IPS-18a (cell line): ENCODE measurements at regions not wholly inside any gene's neighbourhood (a gene's known extent, or its start where the extent isn't known, plus 50 kb on each side); places are given as distances from the start of the nearest gene placed in this dataset.

ENCODE experiments used
- H3K27ac ChIP-seq: one replicate; pipeline ENCODE4 v1.5.1; 2013; ENCODE audit warnings: low read length
- H3K27me3 ChIP-seq: one replicate; pipeline ENCODE4 v1.6.1; 2013; ENCODE audit warnings: mild to moderate bottlenecking, low read length; ENCODE audit not compliant: control insufficient read depth, insufficient read depth
- H3K36me3 ChIP-seq: one replicate; pipeline ENCODE4 v1.6.1; 2013; ENCODE audit warnings: low read depth, low read length; ENCODE audit not compliant: control insufficient read depth
- H3K4me1 ChIP-seq: one replicate; pipeline ENCODE4 v1.6.1; 2013; ENCODE audit warnings: low read depth, low read length; ENCODE audit not compliant: control insufficient read depth
- H3K4me3 ChIP-seq: one replicate; pipeline ENCODE4 v1.5.1; 2013; ENCODE audit warnings: low read length
- H3K9ac ChIP-seq: one replicate; pipeline ENCODE4 v1.6.1; 2013; ENCODE audit warnings: mild to moderate bottlenecking, low read length, moderate library complexity
- H3K9me3 ChIP-seq: one replicate; pipeline ENCODE4 v1.6.1; 2013; ENCODE audit warnings: low read depth, low read length; ENCODE audit not compliant: control insufficient read depth

GRCh38 chr12:28930704-28931103 is 218.4 kb upstream of the FAR2 start:
- no peaks in the 10 kb centered on the region for H3K27me3 ChIP-seq
- H3K9ac ChIP-seq: no peak overlapping the region
- no peak overlapping the region for H3K4me3 ChIP-seq
- H3K36me3 ChIP-seq: no peaks in the 10 kb centered on the region
- no peaks in the 10 kb centered on the region for H3K4me1 ChIP-seq
- no peaks in the 10 kb centered on the region for H3K9me3 ChIP-seq
- no peak overlapping the region for H3K27ac ChIP-seq

DNA sequence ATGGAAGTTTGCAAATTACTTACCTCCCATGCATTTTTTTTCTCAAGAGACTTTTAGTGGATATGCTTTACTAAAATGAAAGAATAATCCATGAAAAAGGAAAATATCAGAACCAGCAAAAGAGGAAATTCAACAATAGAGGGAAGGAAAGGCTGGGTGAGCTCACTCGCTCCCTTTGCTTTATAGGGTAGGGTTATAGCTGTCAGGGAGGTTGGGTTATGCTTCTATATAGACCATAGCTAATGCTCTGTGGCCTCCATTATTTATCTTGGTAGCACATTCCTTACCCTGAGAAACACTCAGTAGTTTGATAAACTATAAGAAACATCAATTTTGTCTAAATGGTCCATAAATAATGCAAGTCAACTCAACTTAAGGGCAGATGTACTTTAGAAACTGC is 215.9 kb upstream of the FAR2 start:
- Histone ChIP-seq H3K9me3 (no peaks in the 10 kb centered on the region), H3K36me3 (no peaks in the 10 kb centered on the region), H3K27ac (no peak overlapping the region), H3K4me1 (no peaks in the 10 kb centered on the region), H3K9ac (no peak overlapping the region), H3K27me3 (no peaks in the 10 kb centered on the region), H3K4me3 (no peak overlapping the region)

- Histone ChIP-seq H3K9ac (no peak overlapping the region), H3K9me3 (no peaks in the 10 kb centered on the region), H3K27me3 (no peaks in the 10 kb centered on the region), H3K4me3 (no peak overlapping the region), H3K36me3 (no peaks in the 10 kb centered on the region), H3K4me1 (no peaks in the 10 kb centered on the region), H3K27ac (no peak overlapping the region)
Observed at GRCh38 chr12:28933864-28934527, 215.1 kb upstream of the FAR2 start.

DNA sequence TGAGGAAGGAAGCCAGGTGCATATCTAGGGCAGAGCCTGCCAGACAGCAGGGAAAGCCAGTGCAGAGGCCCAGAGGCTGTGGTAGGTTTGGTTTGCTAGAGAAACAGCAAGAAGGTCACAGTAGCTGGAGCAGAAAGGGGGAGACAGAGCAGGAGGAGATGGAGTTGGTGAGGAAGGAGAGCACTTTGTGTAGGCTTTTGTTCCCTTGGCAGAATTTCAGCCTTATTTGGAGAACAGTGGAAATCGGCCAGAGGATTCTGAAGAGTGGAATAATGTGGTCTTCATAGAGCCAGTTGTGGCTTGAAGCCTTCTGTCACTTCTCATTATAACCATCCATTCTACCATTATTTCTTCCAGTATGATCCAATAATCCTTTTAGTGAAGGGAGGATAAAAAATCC is 212.9 kb upstream of the FAR2 start:
- Histone ChIP-seq H3K27me3 (no peaks in the 10 kb centered on the region), H3K36me3 (no peaks in the 10 kb centered on the region), H3K9ac (no peak overlapping the region), H3K9me3 (no peaks in the 10 kb centered on the region), H3K4me1 (no peaks in the 10 kb centered on the region), H3K27ac (no peak overlapping the region), H3K4me3 (no peak overlapping the region)

DNA sequence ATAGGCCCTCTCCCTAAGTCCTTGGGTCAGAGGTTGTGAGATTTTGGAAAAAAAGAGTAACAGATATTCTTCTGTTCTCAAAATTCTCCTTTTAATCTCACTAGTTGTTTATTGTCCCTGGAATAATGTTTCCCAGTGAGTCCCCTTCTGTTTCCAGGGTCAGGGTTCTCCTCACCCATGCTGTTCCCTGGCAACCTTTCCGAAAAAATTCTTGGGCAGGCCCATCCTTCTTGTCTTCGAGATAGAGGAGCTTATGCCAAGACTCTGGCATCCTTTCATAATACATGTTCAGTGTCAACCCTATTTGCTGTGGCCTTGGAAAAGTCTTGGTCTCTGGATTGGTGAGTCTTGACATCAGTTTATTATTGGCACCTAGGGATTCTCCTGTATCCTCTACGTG is 212.4 kb upstream of the FAR2 start:
- Histone ChIP-seq H3K9ac (no peak overlapping the region), H3K27ac (no peak overlapping the region), H3K9me3 (no peaks in the 10 kb centered on the region)

DNA sequence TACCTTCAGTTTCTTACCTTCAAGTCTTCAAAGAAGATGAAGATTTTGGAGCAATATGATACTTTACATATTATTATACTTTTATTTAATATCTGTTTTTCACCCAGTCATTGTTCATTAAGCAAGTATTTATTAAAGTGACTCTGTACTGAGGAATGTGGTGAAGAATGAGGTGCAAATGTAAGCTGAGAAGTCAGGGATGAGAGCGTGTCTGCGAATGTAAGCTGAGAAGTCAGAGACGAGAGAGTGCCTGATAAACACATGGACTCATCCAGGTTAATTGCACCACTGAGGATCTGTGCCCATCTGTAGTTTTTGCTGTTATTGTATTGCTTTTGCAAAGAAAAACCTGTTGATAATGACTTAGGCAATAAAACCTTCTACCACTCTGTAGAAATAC is 211.9 kb upstream of the FAR2 start:
- no peak overlapping the region for H3K9ac ChIP-seq
- H3K36me3 ChIP-seq: no peaks in the 10 kb centered on the region
- H3K27me3 ChIP-seq: no peaks in the 10 kb centered on the region
- no peak overlapping the region for H3K27ac ChIP-seq
- H3K4me1 ChIP-seq: no peaks in the 10 kb centered on the region
- H3K9me3 ChIP-seq: no peaks in the 10 kb centered on the region
- no peak overlapping the region for H3K4me3 ChIP-seq

More for the DNA sequence above, 212.4 kb upstream of the FAR2 start:
- H3K27me3 ChIP-seq: no peaks in the 10 kb centered on the region
- no peaks in the 10 kb centered on the region for H3K36me3 ChIP-seq
- no peak overlapping the region for H3K4me3 ChIP-seq
- H3K4me1 ChIP-seq: no peaks in the 10 kb centered on the region

DNA sequence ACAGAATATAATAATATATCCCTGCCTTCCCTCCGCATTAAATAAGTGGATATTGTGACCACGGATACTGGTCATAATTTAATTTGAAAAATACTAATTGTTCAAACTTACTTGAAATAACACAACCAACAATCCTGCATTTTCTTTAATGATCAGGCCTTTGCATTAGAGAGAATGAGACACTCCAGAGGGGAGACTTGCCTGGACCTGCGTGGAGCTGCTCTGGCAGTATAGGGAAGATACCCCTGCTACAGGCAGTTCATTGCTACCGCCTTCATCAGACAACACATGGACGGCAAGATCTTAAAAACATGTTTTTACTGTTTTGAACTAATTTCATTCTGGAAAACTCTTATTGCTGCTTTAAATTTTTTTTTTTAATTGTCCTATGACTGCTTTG is 211.0 kb upstream of the FAR2 start:
- no peaks in the 10 kb centered on the region for H3K9me3 ChIP-seq
- no peaks in the 10 kb centered on the region for H3K36me3 ChIP-seq
- no peak overlapping the region for H3K27ac ChIP-seq
- H3K27me3 ChIP-seq: no peaks in the 10 kb centered on the region
- H3K4me1 ChIP-seq: no peaks in the 10 kb centered on the region
- no peak overlapping the region for H3K4me3 ChIP-seq
- no peak overlapping the region for H3K9ac ChIP-seq

- Histone ChIP-seq H3K27me3 (no peaks in the 10 kb centered on the region), H3K4me1 (no peaks in the 10 kb centered on the region), H3K9me3 (no peaks in the 10 kb centered on the region), H3K27ac (no peak overlapping the region), H3K9ac (no peak overlapping the region), H3K4me3 (no peak overlapping the region), H3K36me3 (no peaks in the 10 kb centered on the region)
Observed at GRCh38 chr12:28938581-28939235, 210.4 kb upstream of the FAR2 start.

GRCh38 chr12:28939427-28939826 is 209.7 kb upstream of the FAR2 start:
- H3K9me3 ChIP-seq: no peaks in the 10 kb centered on the region
- no peak overlapping the region for H3K9ac ChIP-seq
- H3K4me3 ChIP-seq: no peak overlapping the region
- no peak overlapping the region for H3K27ac ChIP-seq
- H3K4me1 ChIP-seq: no peaks in the 10 kb centered on the region
- no peaks in the 10 kb centered on the region for H3K36me3 ChIP-seq
- H3K27me3 ChIP-seq: no peaks in the 10 kb centered on the region

- Histone ChIP-seq H3K4me3 (no peak overlapping the region), H3K27ac (no peak overlapping the region), H3K9ac (no peak overlapping the region), H3K36me3 (no peaks in the 10 kb centered on the region), H3K27me3 (no peaks in the 10 kb centered on the region), H3K4me1 (no peaks in the 10 kb centered on the region), H3K9me3 (no peaks in the 10 kb centered on the region)
Observed at GRCh38 chr12:28941248-28941647, 207.8 kb upstream of the FAR2 start.

DNA sequence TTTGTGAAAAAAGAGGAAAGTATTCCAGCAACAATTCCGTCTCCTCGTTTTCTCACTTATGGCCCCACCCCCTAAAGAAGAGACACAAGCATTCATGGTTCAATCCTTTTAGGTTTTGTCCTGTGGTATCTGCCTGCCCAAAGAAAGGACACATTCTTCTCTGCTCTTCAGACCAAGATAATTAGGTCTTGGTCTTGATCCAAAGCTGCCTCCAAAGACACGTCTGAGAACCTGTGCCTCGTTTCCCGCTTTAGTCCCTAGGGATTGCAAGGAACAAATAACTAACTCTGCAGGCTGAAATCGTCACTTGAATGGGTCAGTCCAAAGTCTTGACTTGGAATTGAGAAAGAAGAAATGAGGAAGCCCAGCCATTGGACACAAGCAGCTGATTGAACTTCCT is 202.7 kb upstream of the FAR2 start:
- Histone ChIP-seq H3K27ac (no peak overlapping the region), H3K27me3 (no peaks in the 10 kb centered on the region), H3K4me1 (no peaks in the 10 kb centered on the region), H3K9ac (no peak overlapping the region), H3K4me3 (no peak overlapping the region), H3K9me3 (no peaks in the 10 kb centered on the region), H3K36me3 (no peaks in the 10 kb centered on the region)

GRCh38 chr12:28948685-28949084 is 200.4 kb upstream of the FAR2 start:
- H3K4me1 ChIP-seq: no peaks in the 10 kb centered on the region
- H3K27me3 ChIP-seq: no peaks in the 10 kb centered on the region
- no peak overlapping the region for H3K4me3 ChIP-seq
- no peaks in the 10 kb centered on the region for H3K36me3 ChIP-seq
- no peaks in the 10 kb centered on the region for H3K9me3 ChIP-seq
- no peak overlapping the region for H3K27ac ChIP-seq
- H3K9ac ChIP-seq: no peak overlapping the region
